Panc1 (cell line): ENCODE measurements at regions not wholly inside any gene's neighbourhood (a gene's known extent, or its start where the extent isn't known, plus 50 kb on each side); places are given as distances from the start of the nearest gene placed in this dataset.

Experiments
- ATAC-seq: fragments of 200-7000 bp; cut with Tn5 transposase; 2 replicates; pipeline ENCODE4 v1.9.1; 2020; ENCODE audit warnings: mild to moderate bottlenecking, moderate library complexity
- BruUV-seq: library from RNA; stranded (reverse); fragments of 400-500 nt; replicated peaks from 2 replicates; lab custom pipeline; 2021; lab: Mats Ljungman, UMichigan
- CTCF ChIA-PET: fragments of 300-600 bp; sonication (Branson Sonifier 250); formaldehyde crosslinking; loops from one replicate; lab custom pipeline; 2022; ENCODE audit warnings: antibody characterized with exemption; lab: Charles Lee
- POLR2A ChIA-PET: fragments of 300-600 bp; sonication (Branson Sonifier 250); formaldehyde crosslinking; loops from one replicate; lab custom pipeline; 2022; ENCODE audit warnings: antibody characterized with exemption; lab: Charles Lee
- DNase-seq: peaks from one replicate; pipeline ENCODE4 v3.0.0-alpha.2; 2010; ENCODE audit warnings: low read depth, low spot score
- H3K27ac ChIP-seq: 2 replicates; pipeline ENCODE4 v1.5.1; 2011; ENCODE audit warnings: mild to moderate bottlenecking, low read length, inconsistent platforms
- H3K27me3 ChIP-seq: fragments of 200-500 bp; sonication (Bioruptor generic); 2 replicates; pipeline ENCODE4 v1.6.0; 2014; ENCODE audit warnings: low read length, inconsistent platforms; ENCODE audit not compliant: control insufficient read depth, insufficient read depth
- H3K36me3 ChIP-seq: fragments of 200-500 bp; sonication (Bioruptor generic); 2 replicates; pipeline ENCODE4 v1.5.1; 2014; ENCODE audit warnings: inconsistent platforms, mild to moderate bottlenecking, low read length, moderate library complexity; ENCODE audit not compliant: control insufficient read depth, insufficient read depth
- H3K4me1 ChIP-seq: 2 replicates; pipeline ENCODE4 v1.5.1; 2011; ENCODE audit warnings: inconsistent platforms, mild to moderate bottlenecking, low read length, moderate library complexity; ENCODE audit not compliant: control insufficient read depth, insufficient read depth
- H3K4me3 ChIP-seq, 2 experiments: 2 replicates each; pipeline ENCODE4 v1.5.1; 2011 to 2012; ENCODE audit warnings: low read depth in 2 of 2, low read length in 2 of 2, mild to moderate bottlenecking in 2 of 2, inconsistent platforms in 1 of 2, moderate library complexity in 1 of 2
- H3K9me3 ChIP-seq: fragments of 200-500 bp; sonication (Bioruptor generic); 2 replicates; pipeline ENCODE4 v1.5.1; 2014; ENCODE audit warnings: low read depth, mild to moderate bottlenecking, inconsistent platforms, low read length, moderate library complexity; ENCODE audit not compliant: control insufficient read depth, insufficient read depth
- CTCF ChIP-seq: fragments of 450-650 bp; IDR thresholded peaks from 2 replicates; pipeline ENCODE4 v1.5.1; 2017; ENCODE audit warnings: mild to moderate bottlenecking
- POLR2AphosphoS5 ChIP-seq: IDR thresholded peaks from 2 replicates; pipeline ENCODE4 v1.6.1; 2012; ENCODE audit warnings: mild to moderate bottlenecking, low read depth, low read length, moderate library complexity
- REST ChIP-seq, 2 experiments: IDR thresholded peaks; 2 replicates each; pipeline ENCODE4 v1.6.1; 2011 to 2012; ENCODE audit warnings: low read depth in 2 of 2, control low read depth in 1 of 2, low read length in 1 of 2, mild to moderate bottlenecking in 1 of 2, moderate library complexity in 1 of 2; ENCODE audit not compliant: insufficient read depth in 1 of 2
- SIN3A ChIP-seq: IDR thresholded peaks from 2 replicates; pipeline ENCODE4 v1.6.1; 2012; ENCODE audit warnings: low read depth, mild to moderate bottlenecking, low read length, moderate library complexity, borderline replicate concordance; ENCODE audit not compliant: insufficient read depth
- TCF7L2 ChIP-seq: IDR thresholded peaks from 2 replicates; pipeline ENCODE4 v1.6.1; 2011; ENCODE audit warnings: mild to moderate bottlenecking, low read depth, low read length, inconsistent platforms
- in situ Hi-C: cut with HindIII; loops from 2 replicates; pipeline ENCODE4 v1.10.0; 2016; ENCODE audit warnings: low sequenced_read_pairs, low pct_unique_long_range_greater_than_20kb
- intact Hi-C: fragments of 100-400 bp; cut with micrococcal nuclease; formaldehyde crosslinking; loops from one replicate; pipeline ENCODE4 v1.10.0; 2022; ENCODE audit not compliant: unreplicated experiment

- DNase-seq = no peak
- Histone ChIP-seq H3K27ac (no peak overlapping the region), H3K4me1 (no peaks in the 10 kb centered on the region; the same call in 1 of the 2 replicates), H3K27me3 (no peaks in the 10 kb centered on the region), H3K4me3 (no peak overlapping the region), H3K9me3 (no peaks in the 10 kb centered on the region), H3K36me3 (no peaks in the 10 kb centered on the region)
- no peak for ATAC-seq
- in situ Hi-C loops = no loop called here
- BruUV-seq = no TSS peak
- intact Hi-C loops = no loop called here
- CTCF ChIA-PET = no interaction called here
- POLR2A ChIA-PET = no interaction called here
- no peak for TF ChIP-seq CTCF
- no peak for TF ChIP-seq SIN3A
- no peak for TF ChIP-seq POLR2AphosphoS5
- no peak for TF ChIP-seq TCF7L2
- TF ChIP-seq REST (IDR thresholded peaks at IDR 0.05; ENCODE audit: insufficient read depth in 1 of 2, low read depth in 2 of 2, low read length in 1 of 2) = no peak
Observed at GRCh38 chr18:77559274-77559910, 309.7 kb downstream of the GALR1 start.

GRCh38 chr18:77560341-77560992, 310.8 kb downstream of the GALR1 start:
- peak; percentile 91 for ATAC-seq
- Histone ChIP-seq H3K27ac (no peak overlapping the region), H3K9me3 (no peaks in the 10 kb centered on the region), H3K36me3 (no peaks in the 10 kb centered on the region), H3K4me1 (no peaks in the 10 kb centered on the region; the same call in 1 of the 2 replicates), H3K4me3 (no peak overlapping the region), H3K27me3 (no peaks in the 10 kb centered on the region)
- CTCF ChIA-PET = no interaction called here
- POLR2A ChIA-PET = no interaction called here
- TF ChIP-seq REST (IDR thresholded peaks at IDR 0.05; ENCODE audit: insufficient read depth in 1 of 2, low read depth in 2 of 2, low read length in 1 of 2) (no peak), CTCF (no peak)
- intact Hi-C loops (no loop called here), in situ Hi-C loops (no loop called here)
- peak; percentile 81 for DNase-seq
- BruUV-seq = no TSS peak
